Mesothelial cell of epicardium (in vitro differentiated cells): ENCODE measurements at regions not wholly inside any gene's neighbourhood (a gene's known extent, or its start where the extent isn't known, plus 50 kb on each side); places are given as distances from the start of the nearest gene placed in this dataset.

Experiments used
- DNase-seq, 2 experiments: peaks; one replicate each; pipeline ENCODE4 v3.0.0; 2021; ENCODE audit warnings: low spot score in 2 of 2; ENCODE audit not compliant: unreplicated experiment in 2 of 2
- H3K27ac Mint-ChIP-seq: 2 replicates; pipeline ENCODE4 v1.8.0; 2021; ENCODE audit warnings: mixed read lengths
- H3K27me3 Mint-ChIP-seq: 2 replicates; pipeline ENCODE4 v1.8.0; 2021; ENCODE audit warnings: low read depth, mixed read lengths
- H3K36me3 Mint-ChIP-seq: 2 replicates; pipeline ENCODE4 v1.8.0; 2021; ENCODE audit warnings: mixed read lengths
- H3K4me1 Mint-ChIP-seq: 2 replicates; pipeline ENCODE4 v1.8.0; 2021; ENCODE audit warnings: mixed read lengths
- H3K4me3 Mint-ChIP-seq: 2 replicates; pipeline ENCODE4 v1.8.0; 2021; ENCODE audit warnings: mild to moderate bottlenecking, moderate library complexity, mixed read lengths
- H3K9me3 Mint-ChIP-seq: 2 replicates; pipeline ENCODE4 v1.8.0; 2021; ENCODE audit warnings: mixed read lengths
- CTCF ChIP-seq: fragments of 200-600 bp; sonication (generic); IDR thresholded peaks from one replicate; pipeline ENCODE4 v1.5.0; 2021; ENCODE audit warnings: antibody characterized with exemption; ENCODE audit not compliant: unreplicated experiment

- Mint-ChIP-seq H3K4me3 (no peak overlapping the region), H3K27ac (peak overlapping the region; percentile 25), H3K9me3 (peaks cover 7% of the 10 kb centered on the region), H3K27me3 (no peaks in the 10 kb centered on the region), H3K36me3 (no peaks in the 10 kb centered on the region), H3K4me1 (peaks cover 39% of the 10 kb centered on the region)
- no peak for TF ChIP-seq CTCF
- no peak for DNase-seq
Observed at GRCh38 chr15:35170207-35170606, 85.1 kb upstream of the NANOGP8 start.

GRCh38 chr15:35168464-35168863 lies 83.4 kb upstream of the NANOGP8 start:
- no peak for DNase-seq
- H3K4me1 Mint-ChIP-seq = peaks cover 34% of the 10 kb centered on the region
- peak overlapping the region; percentile 47 for H3K27ac Mint-ChIP-seq
- no peak overlapping the region for H3K4me3 Mint-ChIP-seq
- H3K9me3 Mint-ChIP-seq = peaks cover 2% of the 10 kb centered on the region
- H3K27me3 Mint-ChIP-seq = no peaks in the 10 kb centered on the region
- no peak for TF ChIP-seq CTCF
- H3K36me3 Mint-ChIP-seq = no peaks in the 10 kb centered on the region

GRCh38 chr15:35167675-35168074 lies 82.6 kb upstream of the NANOGP8 start:
- DNase-seq = no peak
- no peaks in the 10 kb centered on the region for H3K27me3 Mint-ChIP-seq
- H3K4me1 Mint-ChIP-seq = peaks cover 34% of the 10 kb centered on the region
- no peaks in the 10 kb centered on the region for H3K36me3 Mint-ChIP-seq
- TF ChIP-seq CTCF = no peak
- H3K9me3 Mint-ChIP-seq = no peaks in the 10 kb centered on the region
- H3K4me3 Mint-ChIP-seq = no peak overlapping the region
- H3K27ac Mint-ChIP-seq = peak overlapping the region; percentile 91

GRCh38 chr15:35166730-35167359 lies 81.8 kb upstream of the NANOGP8 start:
- Mint-ChIP-seq H3K4me3 (peak overlapping the region; percentile 1), H3K36me3 (no peaks in the 10 kb centered on the region), H3K4me1 (peaks cover 34% of the 10 kb centered on the region), H3K9me3 (no peaks in the 10 kb centered on the region), H3K27ac (peak overlapping the region; percentile 75), H3K27me3 (no peaks in the 10 kb centered on the region)
- no peak for TF ChIP-seq CTCF
- no peak for DNase-seq

GRCh38 chr15:35161694-35162093 lies 76.6 kb upstream of the NANOGP8 start:
- Mint-ChIP-seq H3K4me3 (no peak overlapping the region), H3K9me3 (no peaks in the 10 kb centered on the region), H3K36me3 (no peaks in the 10 kb centered on the region), H3K27ac (no peak overlapping the region), H3K4me1 (peaks cover 21% of the 10 kb centered on the region), H3K27me3 (no peaks in the 10 kb centered on the region)
- no peak for DNase-seq
- TF ChIP-seq CTCF = no peak

- Mint-ChIP-seq H3K36me3 (no peaks in the 10 kb centered on the region), H3K4me1 (peaks cover 15% of the 10 kb centered on the region)
Observed at GRCh38 chr15:35159170-35159569, 74.1 kb upstream of the NANOGP8 start.

More at GRCh38 chr15:35159170-35159569, 74.1 kb upstream of the NANOGP8 start:
- H3K27me3 Mint-ChIP-seq = no peaks in the 10 kb centered on the region
- no peak overlapping the region for H3K4me3 Mint-ChIP-seq
- H3K27ac Mint-ChIP-seq = no peak overlapping the region
- TF ChIP-seq CTCF = no peak
- no peak for DNase-seq
- no peaks in the 10 kb centered on the region for H3K9me3 Mint-ChIP-seq
